Large intestine (tissue), 3 donors: ENCODE measurements at regions not wholly inside any gene's neighbourhood (a gene's known extent, or its start where the extent isn't known, plus 50 kb on each side); places are given as distances from the start of the nearest gene placed in this dataset.
"Not testable (repeated sequence)": the region's sequence is repeated elsewhere in the genome, so short reads cannot be mapped to it uniquely, and the experiment has no call there.

Experiments
- DNase-seq, 2 donors: peaks; one replicate each; pipeline versions ENCODE4 v3.0.0 to v3.0.0-alpha.2; 2013
- H3K27ac ChIP-seq: one replicate; pipeline ENCODE4 v1.5.1; 2013; ENCODE audit warnings: low read length
- H3K27me3 ChIP-seq: 2 replicates; pipeline ENCODE4 v1.6.1; 2013; ENCODE audit warnings: low read length; ENCODE audit not compliant: control insufficient read depth, insufficient read depth
- H3K36me3 ChIP-seq: 2 replicates; pipeline ENCODE4 v1.6.1; 2013; ENCODE audit warnings: low read length; ENCODE audit not compliant: control insufficient read depth, insufficient read depth
- H3K4me1 ChIP-seq: one replicate; pipeline ENCODE4 v1.6.1; 2013; ENCODE audit warnings: low read length; ENCODE audit not compliant: control insufficient read depth, insufficient read depth
- H3K4me3 ChIP-seq: one replicate; pipeline ENCODE4 v1.5.1; 2013; ENCODE audit warnings: low read length
- H3K9me3 ChIP-seq: one replicate; pipeline ENCODE4 v1.6.1; 2013; ENCODE audit warnings: mild to moderate bottlenecking, low read depth, low read length, moderate library complexity; ENCODE audit not compliant: control insufficient read depth
- WGBS: methylation state at CpG from one replicate; pipeline ENCODE4 v1.1.5; 2013; ENCODE audit warnings: low lambda C conversion rate; ENCODE audit not compliant: insufficient coverage; 5-methylcytosine and 5-hydroxymethylcytosine counted together

- Histone ChIP-seq H3K27me3 (peaks cover 3% of the 10 kb centered on the region), H3K36me3 (no peaks in the 10 kb centered on the region), H3K4me3 (no peak overlapping the region), H3K4me1 (no peaks in the 10 kb centered on the region), H3K27ac (no peak overlapping the region), H3K9me3 (no peaks in the 10 kb centered on the region)
- no peak for DNase-seq
- 93% methylated on average over 3 of the region's 13 CpGs for WGBS
These were observed 451.9 kb upstream of the MKI67 start for GRCh38 chr10:128577958-128578750.

GRCh38 chr10:128578766-128579165 lies 452.5 kb upstream of the MKI67 start:
- DNase-seq, result no peak
- H3K4me1 ChIP-seq, result no peaks in the 10 kb centered on the region
- H3K27me3 ChIP-seq, result peaks cover 2% of the 10 kb centered on the region
- no peaks in the 10 kb centered on the region for H3K9me3 ChIP-seq
- no peak overlapping the region for H3K27ac ChIP-seq
- no peak overlapping the region for H3K4me3 ChIP-seq
- no CpG with 5 or more reads among the region's 5 CpGs for whole genome bisulfite sequencing
- no peaks in the 10 kb centered on the region for H3K36me3 ChIP-seq

GRCh38 chr10:128579280-128579865 lies 453.1 kb upstream of the MKI67 start:
- WGBS, result 100% methylated on average over 1 of the region's 8 CpGs

GRCh38 chr10:128579901-128580300 lies 453.7 kb upstream of the MKI67 start:
- 71% methylated on average over 1 of the region's 3 CpGs for WGBS
- no peak overlapping the region for H3K4me3 ChIP-seq

More at GRCh38 chr10:128579280-128579865, 453.1 kb upstream of the MKI67 start:
- no peak for DNase-seq
- no peaks in the 10 kb centered on the region for H3K27me3 ChIP-seq
- no peaks in the 10 kb centered on the region for H3K36me3 ChIP-seq
- H3K9me3 ChIP-seq, result no peaks in the 10 kb centered on the region
- no peaks in the 10 kb centered on the region for H3K4me1 ChIP-seq
- H3K4me3 ChIP-seq, result no peak overlapping the region
- no peak overlapping the region for H3K27ac ChIP-seq

GRCh38 chr10:128583125-128583524 lies 456.9 kb upstream of the MKI67 start:
- H3K9me3 ChIP-seq, H3K27ac ChIP-seq, H3K27me3 ChIP-seq, H3K4me1 ChIP-seq, DNase-seq, H3K36me3 ChIP-seq, H3K4me3 ChIP-seq: not testable (repeated sequence)
- WGBS, result 93% methylated on average over 2 of the region's 2 CpGs

More at GRCh38 chr10:128579901-128580300, 453.7 kb upstream of the MKI67 start:
- no peaks in the 10 kb centered on the region for H3K36me3 ChIP-seq
- no peaks in the 10 kb centered on the region for H3K9me3 ChIP-seq
- H3K27ac ChIP-seq, result no peak overlapping the region
- H3K27me3 ChIP-seq, result no peaks in the 10 kb centered on the region
- DNase-seq, result no peak
- H3K4me1 ChIP-seq, result no peaks in the 10 kb centered on the region

- H3K9me3 ChIP-seq, H3K27me3 ChIP-seq, DNase-seq, H3K4me1 ChIP-seq, H3K4me3 ChIP-seq, H3K27ac ChIP-seq, H3K36me3 ChIP-seq: not testable (repeated sequence)
- WGBS, result no CpG with 5 or more reads among the region's 3 CpGs
These were observed 460.4 kb upstream of the MKI67 start for GRCh38 chr10:128586599-128586998.

- H3K4me3 ChIP-seq, result no peak overlapping the region
- DNase-seq, result no peak
- H3K9me3 ChIP-seq, result no peaks in the 10 kb centered on the region
- H3K36me3 ChIP-seq, result no peaks in the 10 kb centered on the region
- no peaks in the 10 kb centered on the region for H3K27me3 ChIP-seq
- no peak overlapping the region for H3K27ac ChIP-seq
- WGBS, result 80% methylated on average over 1 of the region's 3 CpGs
- no peaks in the 10 kb centered on the region for H3K4me1 ChIP-seq
These were observed 461.5 kb upstream of the MKI67 start for GRCh38 chr10:128587689-128588088.

GRCh38 chr10:128588402-128588801 lies 462.2 kb upstream of the MKI67 start:
- Histone ChIP-seq H3K36me3 (no peaks in the 10 kb centered on the region), H3K4me3 (no peak overlapping the region), H3K27me3 (no peaks in the 10 kb centered on the region), H3K27ac (no peak overlapping the region), H3K9me3 (no peaks in the 10 kb centered on the region), H3K4me1 (no peaks in the 10 kb centered on the region)
- DNase-seq, result no peak

GRCh38 chr10:128594688-128595087 lies 468.5 kb upstream of the MKI67 start:
- no peaks in the 10 kb centered on the region for H3K36me3 ChIP-seq
- WGBS, result 100% methylated on average over 1 of the region's 1 CpG
- no peak overlapping the region for H3K4me3 ChIP-seq
- H3K27ac ChIP-seq, result no peak overlapping the region
- no peaks in the 10 kb centered on the region for H3K4me1 ChIP-seq
- no peak for DNase-seq
- no peaks in the 10 kb centered on the region for H3K27me3 ChIP-seq
- H3K9me3 ChIP-seq, result no peaks in the 10 kb centered on the region

- Histone ChIP-seq H3K4me1 (no peaks in the 10 kb centered on the region), H3K4me3 (no peak overlapping the region), H3K27ac (no peak overlapping the region), H3K27me3 (no peaks in the 10 kb centered on the region), H3K36me3 (no peaks in the 10 kb centered on the region), H3K9me3 (no peaks in the 10 kb centered on the region)
- WGBS, result 80% methylated on average over 2 of the region's 4 CpGs
- no peak for DNase-seq
These were observed 470.7 kb upstream of the MKI67 start for GRCh38 chr10:128596906-128597305.

GRCh38 chr10:128599030-128599429 lies 472.8 kb upstream of the MKI67 start:
- Histone ChIP-seq H3K9me3 (no peaks in the 10 kb centered on the region), H3K36me3 (no peaks in the 10 kb centered on the region), H3K4me1 (no peaks in the 10 kb centered on the region), H3K27me3 (no peaks in the 10 kb centered on the region), H3K27ac (no peak overlapping the region), H3K4me3 (no peak overlapping the region)
- 88% methylated on average over 1 of the region's 2 CpGs for WGBS
- no peak for DNase-seq
